ENCODE measurements at regions not wholly inside any gene's neighbourhood (a gene's known extent, or its start where the extent isn't known, plus 50 kb on each side); places are given as distances from the start of the nearest gene placed in this dataset.

DNA sequence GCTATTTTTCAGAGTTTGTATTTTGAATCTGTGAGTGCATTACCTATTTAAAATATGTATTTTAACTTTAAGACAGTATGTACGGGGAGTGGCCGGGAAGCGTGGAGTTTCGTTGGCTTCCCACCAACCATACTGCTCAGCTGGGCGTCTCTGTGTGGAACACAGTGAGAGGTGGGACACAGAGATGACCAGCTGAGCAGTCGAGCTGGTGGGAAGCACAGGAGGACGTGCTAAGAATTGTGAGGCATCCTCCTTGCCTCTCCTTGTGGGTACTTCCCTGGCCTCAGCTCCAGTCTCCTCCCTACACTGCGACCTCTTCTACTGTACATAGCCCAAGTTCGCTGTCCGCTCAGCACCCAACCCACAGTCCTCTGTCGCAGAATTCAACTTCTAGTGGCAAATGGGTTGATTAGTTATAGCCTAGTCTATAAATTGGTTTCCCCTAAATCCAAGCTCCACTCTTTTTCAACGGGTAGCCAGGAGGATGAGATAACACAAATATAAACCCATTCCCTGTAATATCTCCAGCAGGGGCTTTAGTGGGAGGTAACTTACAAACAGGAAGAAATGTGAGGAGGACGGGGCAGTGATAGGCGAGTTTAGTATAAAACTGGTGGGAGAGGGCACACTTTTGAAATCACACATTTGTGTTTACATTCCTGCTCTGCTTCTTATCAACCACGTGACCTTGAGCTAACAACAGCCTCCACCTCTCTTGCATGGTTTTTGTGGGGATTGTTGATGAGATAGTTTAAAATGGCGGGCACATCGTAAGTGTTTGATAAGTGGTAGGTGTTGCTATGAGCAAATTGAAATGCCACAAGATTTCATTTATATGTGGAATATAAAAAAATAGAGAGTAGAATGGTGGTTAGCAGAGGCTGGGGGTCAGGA is 211.9 kb upstream of the HS3ST3A1 start:
- DNase-seq, result no peak
- 66 to 76% (median 76%) methylated on average over 17 of the region's 17 CpGs for WGBS, 3 donors
- Histone ChIP-seq H3K27me3 (ENCODE audit: insufficient read depth in 3 of 3, low read length in 2 of 3) (no peaks in the 10 kb centered on the region), H3K36me3 (ENCODE audit: insufficient read depth in 1 of 2, low read depth in 1 of 2) (no peaks in the 10 kb centered on the region), H3K4me1 (no peaks in the 10 kb centered on the region), H3K27ac (no peak overlapping the region), H3K4me3 (no peak overlapping the region), H3K9me3 (no peaks in the 10 kb centered on the region)
- TF ChIP-seq, protein P1, sequence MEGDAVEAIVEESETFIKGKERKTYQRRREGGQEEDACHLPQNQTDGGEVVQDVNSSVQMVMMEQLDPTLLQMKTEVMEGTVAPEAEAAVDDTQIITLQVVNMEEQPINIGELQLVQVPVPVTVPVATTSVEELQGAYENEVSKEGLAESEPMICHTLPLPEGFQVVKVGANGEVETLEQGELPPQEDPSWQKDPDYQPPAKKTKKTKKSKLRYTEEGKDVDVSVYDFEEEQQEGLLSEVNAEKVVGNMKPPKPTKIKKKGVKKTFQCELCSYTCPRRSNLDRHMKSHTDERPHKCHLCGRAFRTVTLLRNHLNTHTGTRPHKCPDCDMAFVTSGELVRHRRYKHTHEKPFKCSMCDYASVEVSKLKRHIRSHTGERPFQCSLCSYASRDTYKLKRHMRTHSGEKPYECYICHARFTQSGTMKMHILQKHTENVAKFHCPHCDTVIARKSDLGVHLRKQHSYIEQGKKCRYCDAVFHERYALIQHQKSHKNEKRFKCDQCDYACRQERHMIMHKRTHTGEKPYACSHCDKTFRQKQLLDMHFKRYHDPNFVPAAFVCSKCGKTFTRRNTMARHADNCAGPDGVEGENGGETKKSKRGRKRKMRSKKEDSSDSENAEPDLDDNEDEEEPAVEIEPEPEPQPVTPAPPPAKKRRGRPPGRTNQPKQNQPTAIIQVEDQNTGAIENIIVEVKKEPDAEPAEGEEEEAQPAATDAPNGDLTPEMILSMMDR (IDR thresholded peaks at IDR 0.05), result no peak
- ATAC-seq, result no peak
- intact Hi-C loops (cut with DNase I), result no loop called here

DNA sequence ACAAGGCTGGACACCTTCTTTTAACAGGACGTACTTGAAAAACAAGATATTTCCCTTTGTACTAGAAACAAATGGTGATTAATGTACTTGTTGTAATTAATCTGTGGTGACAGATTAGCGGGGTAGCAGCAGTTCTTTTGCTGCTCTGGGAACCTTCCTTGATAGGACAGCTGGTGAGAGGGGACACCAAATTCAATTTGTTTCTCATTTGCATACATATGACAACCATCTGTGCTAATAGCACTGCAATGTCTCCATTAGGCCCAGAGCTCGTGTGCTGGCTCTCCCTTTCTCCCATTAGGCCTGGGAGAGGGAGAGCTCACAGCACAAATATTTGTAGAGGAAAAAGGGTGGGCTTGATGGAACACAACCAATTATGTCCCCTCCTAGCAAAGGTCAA is 221.0 kb upstream of the HS3ST3A1 start:
- WGBS, 3 donors, result 49 to 66% (median 55%) methylated on average over 3 of the region's 3 CpGs
- TF ChIP-seq, protein P1 (IDR thresholded peaks at IDR 0.05), result no peak
- no peak overlapping the region for H3K27ac ChIP-seq
- H3K4me3 ChIP-seq, result no peak overlapping the region
- intact Hi-C loops (cut with DNase I), result no loop called here
- ATAC-seq (no peak), DNase-seq (no peak)
- no peaks in the 10 kb centered on the region for H3K36me3 ChIP-seq (ENCODE audit: insufficient read depth in 1 of 2, low read depth in 1 of 2)
- no peaks in the 10 kb centered on the region for H3K9me3 ChIP-seq
- peaks cover 0 to 2% (median 0%) of the 10 kb centered on the region in 3 donors for H3K27me3 ChIP-seq (ENCODE audit: insufficient read depth in 3 of 3, low read length in 2 of 3)
- H3K4me1 ChIP-seq, result no peaks in the 10 kb centered on the region

DNA sequence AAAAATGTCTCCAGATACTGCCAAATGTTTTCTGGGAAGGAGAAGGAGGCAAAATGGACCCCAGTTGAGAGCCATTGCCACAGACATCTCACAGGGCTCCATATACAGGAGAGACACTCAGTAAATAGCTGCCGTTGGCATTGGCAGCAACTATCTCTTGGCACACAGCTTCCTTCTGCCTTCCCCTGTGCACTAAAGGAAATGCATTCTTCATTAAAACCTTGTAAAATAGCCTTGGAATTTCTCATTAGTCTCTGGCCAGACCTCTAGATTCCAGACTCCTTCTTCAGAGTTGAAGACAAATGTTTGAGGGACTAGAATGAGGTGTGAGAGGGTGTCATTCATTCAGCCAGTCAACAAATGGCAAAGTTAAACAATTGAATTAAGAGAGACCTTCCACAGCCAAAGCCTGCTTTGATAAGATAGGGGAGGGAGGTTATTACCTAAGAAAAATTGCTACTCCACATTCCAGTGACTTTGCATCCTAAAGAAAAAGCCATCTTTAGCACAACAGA is 223.9 kb upstream of the HS3ST3A1 start:
- H3K9me3 ChIP-seq, result no peaks in the 10 kb centered on the region
- no peak overlapping the region for H3K27ac ChIP-seq
- WGBS, 3 donors, result 20 to 37% (median 27%) methylated on average over 1 of the region's 1 CpG
- ATAC-seq, result no peak
- peaks cover 0 to 4% (median 0%) of the 10 kb centered on the region in 3 donors for H3K27me3 ChIP-seq (ENCODE audit: insufficient read depth in 3 of 3, low read length in 2 of 3)
- no peaks in the 10 kb centered on the region for H3K36me3 ChIP-seq (ENCODE audit: insufficient read depth in 1 of 2, low read depth in 1 of 2)
- intact Hi-C loops (cut with DNase I), result no loop called here
- no peaks in the 10 kb centered on the region for H3K4me1 ChIP-seq
- no peak overlapping the region for H3K4me3 ChIP-seq
- TF ChIP-seq, protein P1 (IDR thresholded peaks at IDR 0.05), result no peak
- DNase-seq, result no peak

DNA sequence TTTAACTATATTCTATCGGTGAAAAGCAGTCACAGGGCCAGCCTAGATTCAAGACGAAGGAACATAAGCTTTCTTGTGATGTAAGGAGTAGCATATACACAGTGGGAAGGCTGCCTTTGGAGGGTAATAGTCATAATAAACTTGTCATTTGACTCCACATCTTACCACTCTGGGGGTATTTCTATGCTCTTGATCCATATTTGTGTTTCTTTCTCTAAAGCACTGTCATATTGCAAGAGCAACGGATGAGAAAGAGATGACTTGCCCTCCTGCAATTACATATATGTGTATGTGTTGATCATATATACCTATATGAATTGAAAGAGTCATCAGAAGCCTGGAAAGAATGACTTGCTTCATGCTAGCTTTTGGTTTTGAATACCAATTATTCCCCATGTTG is 225.4 kb upstream of the HS3ST3A1 start:
- intact Hi-C loops (cut with DNase I), result no loop called here
- 82 to 93% (median 87%) methylated on average over 3 of the region's 3 CpGs for WGBS, 3 donors
- TF ChIP-seq, protein P1 (IDR thresholded peaks at IDR 0.05), result no peak
- no peak overlapping the region for H3K27ac ChIP-seq
- H3K27me3 ChIP-seq (ENCODE audit: insufficient read depth in 3 of 3, low read length in 2 of 3), result peaks cover 0 to 4% (median 0%) of the 10 kb centered on the region in 3 donors
- no peaks in the 10 kb centered on the region for H3K4me1 ChIP-seq
- H3K36me3 ChIP-seq (ENCODE audit: insufficient read depth in 1 of 2, low read depth in 1 of 2), result no peaks in the 10 kb centered on the region
- ATAC-seq, result no peak
- no peak overlapping the region for H3K4me3 ChIP-seq
- no peak for DNase-seq
- no peaks in the 10 kb centered on the region for H3K9me3 ChIP-seq

Measured in psoas muscle (tissue), 7 donors.